SK-N-MC (cell line): ENCODE measurements at regions not wholly inside any gene's neighbourhood (a gene's known extent, or its start where the extent isn't known, plus 50 kb on each side); places are given as distances from the start of the nearest gene placed in this dataset.

ENCODE experiments used
- EZH2 ChIP-seq: fragments of 200-600 bp; sonication (generic); IDR thresholded peaks from one replicate; pipeline ENCODE4 v1.6.1; 2017; ENCODE audit warnings: antibody characterized with exemption
- FOXP2 ChIP-seq: optimal IDR thresholded peaks from 2 replicates; pipeline ENCODE3; 2011; ENCODE audit warnings: mild to moderate bottlenecking, moderate library complexity; ENCODE audit not compliant: insufficient read depth; ENCODE audit errors: extremely low read length, control extremely low read depth
- POLR2AphosphoS5 ChIP-seq: IDR thresholded peaks from 2 replicates; pipeline ENCODE4 v1.6.1; 2012; ENCODE audit warnings: mild to moderate bottlenecking, low read depth, low read length, borderline replicate concordance

DNA sequence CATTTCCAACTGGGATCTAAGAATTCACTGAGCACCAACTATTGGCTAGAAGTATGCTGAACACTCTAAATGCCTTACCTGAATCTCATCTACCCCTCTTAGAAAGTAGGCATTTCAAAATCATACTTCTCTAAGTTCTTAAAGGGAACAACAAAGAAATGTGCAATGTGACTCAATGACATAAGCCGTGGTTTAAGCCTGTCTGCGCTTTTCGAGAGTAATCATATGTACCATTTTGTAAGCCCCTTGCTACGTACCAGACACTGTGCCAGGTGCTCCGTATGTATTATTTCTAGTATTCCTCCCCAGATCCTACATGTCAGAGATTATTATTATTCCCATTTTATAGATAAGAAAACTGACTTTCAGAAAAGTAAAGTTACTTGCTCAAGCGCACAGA is 454.2 kb downstream of the SETD4 start:
- TF ChIP-seq EZH2 (no peak), POLR2AphosphoS5 (no peak), FOXP2 (no peak)
